Lower leg skin (tissue), 4 donors: ENCODE measurements at regions not wholly inside any gene's neighbourhood (a gene's known extent, or its start where the extent isn't known, plus 50 kb on each side); places are given as distances from the start of the nearest gene placed in this dataset.

ENCODE experiments used
- DNase-seq, 2 donors: peaks; one replicate each; pipeline ENCODE4 v3.0.0-alpha.2; 2019; ENCODE audit warnings: low spot score in 2 of 2
- H3K4me3 ChIP-seq: fragments of 200-600 bp; sonication (generic); 2 replicates; pipeline ENCODE4 v1.5.1; 2017; ENCODE audit warnings: mild to moderate bottlenecking, low read depth; ENCODE audit not compliant: poor library complexity, severe bottlenecking
- POLR2A ChIP-seq, 2 donors: fragments of 450-650 bp; IDR thresholded peaks; one replicate each; pipeline ENCODE4 v1.6.1; 2016 to 2017; ENCODE audit warnings: antibody characterized with exemption in 2 of 2, mild to moderate bottlenecking in 1 of 2, moderate library complexity in 1 of 2
- WGBS, 2 donors: methylation state at CpG; one replicate each; pipeline ENCODE4 v1.1.5; 2018; 5-methylcytosine and 5-hydroxymethylcytosine counted together
- intact Hi-C: fragments of 100-400 bp; cut with DNase I; formaldehyde crosslinking; loops from one replicate; pipeline ENCODE4 v1.15.0; 2023; ENCODE audit warnings: low total_unique reads
- TF ChIP-seq, protein P1 (sequence below), 3 donors: fragments of 450-650 bp; IDR thresholded peaks; one replicate each; pipeline ENCODE4 v1.5.1; 2016; ENCODE audit warnings: antibody characterized with exemption in 3 of 3, mild to moderate bottlenecking in 3 of 3, moderate library complexity in 2 of 3

DNA sequence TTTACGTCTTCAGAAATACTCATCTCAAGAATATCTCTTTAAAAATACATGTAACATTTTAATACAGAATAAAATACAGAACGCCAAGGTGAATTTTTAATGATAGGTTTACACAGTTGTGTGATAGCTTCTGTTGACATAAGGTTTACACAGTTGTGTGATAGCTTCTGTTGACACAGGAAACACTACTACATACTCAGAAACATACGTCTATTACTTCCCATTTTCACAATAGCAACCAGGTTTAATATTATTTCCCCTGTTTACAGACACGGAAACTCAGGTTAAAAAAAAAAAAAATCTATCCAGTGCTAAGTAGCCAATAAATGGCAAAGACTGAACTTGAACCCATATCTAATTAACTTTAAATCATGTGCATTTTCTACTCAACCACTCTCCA lies 571.2 kb downstream of the LIG4 start:
- intact Hi-C loops, result no loop called here
- TF ChIP-seq, protein P1, sequence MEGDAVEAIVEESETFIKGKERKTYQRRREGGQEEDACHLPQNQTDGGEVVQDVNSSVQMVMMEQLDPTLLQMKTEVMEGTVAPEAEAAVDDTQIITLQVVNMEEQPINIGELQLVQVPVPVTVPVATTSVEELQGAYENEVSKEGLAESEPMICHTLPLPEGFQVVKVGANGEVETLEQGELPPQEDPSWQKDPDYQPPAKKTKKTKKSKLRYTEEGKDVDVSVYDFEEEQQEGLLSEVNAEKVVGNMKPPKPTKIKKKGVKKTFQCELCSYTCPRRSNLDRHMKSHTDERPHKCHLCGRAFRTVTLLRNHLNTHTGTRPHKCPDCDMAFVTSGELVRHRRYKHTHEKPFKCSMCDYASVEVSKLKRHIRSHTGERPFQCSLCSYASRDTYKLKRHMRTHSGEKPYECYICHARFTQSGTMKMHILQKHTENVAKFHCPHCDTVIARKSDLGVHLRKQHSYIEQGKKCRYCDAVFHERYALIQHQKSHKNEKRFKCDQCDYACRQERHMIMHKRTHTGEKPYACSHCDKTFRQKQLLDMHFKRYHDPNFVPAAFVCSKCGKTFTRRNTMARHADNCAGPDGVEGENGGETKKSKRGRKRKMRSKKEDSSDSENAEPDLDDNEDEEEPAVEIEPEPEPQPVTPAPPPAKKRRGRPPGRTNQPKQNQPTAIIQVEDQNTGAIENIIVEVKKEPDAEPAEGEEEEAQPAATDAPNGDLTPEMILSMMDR (IDR thresholded peaks at IDR 0.05), result no peak
- 73 to 77% methylated on average over 4 of the region's 4 CpGs for WGBS, 2 donors
- H3K4me3 ChIP-seq, result no peak overlapping the region
- no peak for DNase-seq

DNA sequence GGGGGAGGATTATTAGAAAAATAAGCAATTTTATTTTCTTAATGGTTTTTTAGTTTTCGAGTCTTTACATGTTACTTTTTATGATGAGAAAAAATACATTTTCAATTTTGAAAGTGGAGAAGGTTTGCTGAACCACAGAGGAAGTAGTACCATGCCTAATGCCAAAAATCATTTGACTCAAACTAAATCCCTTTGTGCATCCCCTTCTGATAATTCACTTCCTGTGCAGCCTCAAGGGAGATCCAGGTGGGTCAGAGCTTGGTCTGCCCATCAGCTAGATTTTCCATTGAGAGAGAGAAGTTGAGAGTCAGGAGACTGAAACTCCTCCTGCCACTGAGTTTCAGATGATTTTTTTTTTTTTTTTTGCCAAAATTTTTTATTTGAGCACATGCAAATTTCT lies 571.7 kb downstream of the LIG4 start:
- intact Hi-C loops, result no loop called here

DNA sequence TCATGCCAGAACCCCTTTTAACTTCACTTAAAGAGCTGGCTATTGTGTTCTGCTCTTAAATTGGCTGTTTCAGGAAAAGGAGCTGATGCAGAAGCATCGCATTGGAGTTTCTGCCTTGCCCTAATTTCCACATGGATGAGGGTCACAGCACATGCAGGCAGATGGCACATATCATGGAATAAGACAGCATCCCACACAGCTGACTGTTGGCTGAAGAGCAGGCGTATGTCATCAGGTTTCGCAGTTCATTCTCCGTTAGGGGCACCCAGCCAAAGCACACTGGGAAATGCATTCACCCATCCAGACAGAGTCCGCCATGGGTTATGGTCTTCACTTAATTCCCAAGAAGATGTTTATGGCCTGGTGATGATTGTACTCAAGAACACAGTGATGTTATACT lies 572.5 kb downstream of the LIG4 start:
- DNase-seq, result no peak
- no peak overlapping the region for H3K4me3 ChIP-seq
- intact Hi-C loops, result no loop called here
- no peak for TF ChIP-seq POLR2A (IDR thresholded peaks at IDR 0.05)
- TF ChIP-seq, protein P1 (IDR thresholded peaks at IDR 0.05), result no peak
- 89 to 95% methylated on average over 5 of the region's 5 CpGs for WGBS, 2 donors

More for the DNA sequence above, 571.7 kb downstream of the LIG4 start:
- TF ChIP-seq, protein P1 (IDR thresholded peaks at IDR 0.05), result no peak
- TF ChIP-seq POLR2A (IDR thresholded peaks at IDR 0.05), result no peak
- DNase-seq, result no peak
- H3K4me3 ChIP-seq, result no peak overlapping the region
- 94 to 96% methylated on average over 1 of the region's 1 CpG for WGBS, 2 donors

DNA sequence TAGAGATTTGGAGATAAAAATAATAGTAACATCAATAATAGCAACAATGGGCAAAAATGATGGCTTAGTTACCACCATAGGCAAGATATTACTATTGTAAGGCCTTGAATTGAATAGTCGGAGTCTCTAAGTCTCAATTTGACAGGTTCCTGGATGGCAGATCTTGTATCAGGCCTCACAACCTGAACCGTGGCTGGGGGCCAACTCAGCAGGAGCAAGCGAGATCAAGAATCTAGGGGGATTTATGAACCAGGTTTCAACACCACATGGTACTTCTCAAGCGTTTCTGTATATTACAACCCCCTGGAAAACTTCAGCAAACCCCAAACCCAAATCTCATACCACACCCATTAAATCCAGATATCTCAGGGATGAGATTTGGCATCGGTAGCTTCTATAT lies 573.8 kb downstream of the LIG4 start:
- no peak overlapping the region for H3K4me3 ChIP-seq
- intact Hi-C loops, result no loop called here
- no peak for TF ChIP-seq POLR2A (IDR thresholded peaks at IDR 0.05)
- TF ChIP-seq, protein P1 (IDR thresholded peaks at IDR 0.05), result no peak
- no peak for DNase-seq
- 68 to 75% methylated on average over 5 of the region's 5 CpGs for WGBS, 2 donors

DNA sequence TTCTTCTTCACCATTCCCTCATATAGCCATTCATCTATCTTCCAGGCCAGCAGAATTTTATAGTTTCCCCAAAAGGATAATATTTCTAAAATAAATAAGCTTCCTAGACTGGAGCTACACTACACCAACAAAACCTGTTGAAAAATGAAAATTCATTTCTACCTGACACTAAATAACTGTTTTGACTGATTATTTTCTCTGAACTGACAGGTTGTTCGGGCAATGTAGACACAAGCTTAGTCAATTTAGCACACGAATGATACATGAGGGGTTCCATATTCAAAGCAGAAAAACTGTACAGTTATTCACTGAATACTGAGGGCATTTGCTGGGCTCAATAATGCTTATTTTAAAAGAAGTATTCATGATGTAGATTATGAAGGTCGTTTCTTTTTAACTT lies 589.7 kb downstream of the LIG4 start:
- TF ChIP-seq, protein P1 (IDR thresholded peaks at IDR 0.05), result no peak
- no peak for TF ChIP-seq POLR2A (IDR thresholded peaks at IDR 0.05)
- intact Hi-C loops, result no loop called here
- 70 to 72% methylated on average over 3 of the region's 3 CpGs for WGBS, 2 donors
- H3K4me3 ChIP-seq, result no peak overlapping the region
- DNase-seq, result no peak

DNA sequence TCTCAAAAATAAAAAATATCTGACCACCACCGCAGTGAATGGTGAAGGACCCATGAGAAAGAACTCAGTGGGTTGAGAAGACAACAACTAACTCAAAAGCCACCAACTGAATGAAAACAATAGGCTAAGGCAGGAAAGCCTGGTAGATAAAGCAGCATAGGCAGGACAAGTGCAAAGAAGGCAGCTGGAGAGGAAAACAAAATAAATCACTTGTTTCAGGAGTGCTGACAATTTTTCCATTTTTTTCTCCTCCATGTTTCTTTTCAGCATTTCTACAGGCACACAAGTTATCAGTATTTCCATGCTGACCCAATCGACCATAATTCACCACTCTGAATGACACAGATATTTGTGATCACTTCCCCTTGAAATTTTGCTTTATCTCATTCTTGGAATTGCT lies 597.8 kb downstream of the LIG4 start:
- 53 to 62% methylated on average over 2 of the region's 2 CpGs for WGBS, 2 donors
- TF ChIP-seq, protein P1 (IDR thresholded peaks at IDR 0.05), result no peak
- no peak for TF ChIP-seq POLR2A (IDR thresholded peaks at IDR 0.05)

More for the DNA sequence above, 597.8 kb downstream of the LIG4 start:
- intact Hi-C loops, result no loop called here
- DNase-seq, result no peak
- H3K4me3 ChIP-seq, result no peak overlapping the region
